DOHH2 (cell line): ENCODE measurements at regions not wholly inside any gene's neighbourhood (a gene's known extent, or its start where the extent isn't known, plus 50 kb on each side); places are given as distances from the start of the nearest gene placed in this dataset.

ENCODE experiments used
- CTCF ChIP-seq: fragments of 200-600 bp; sonication (generic); IDR thresholded peaks from one replicate; pipeline ENCODE4 v1.5.1; 2014; ENCODE audit warnings: antibody characterized with exemption, mild to moderate bottlenecking, low read depth, low read length; ENCODE audit not compliant: poor library complexity, severe bottlenecking
- EZH2phosphoT487 ChIP-seq: fragments of 200-600 bp; sonication (generic); IDR thresholded peaks from 2 replicates; pipeline ENCODE4 v1.6.1; 2017; ENCODE audit warnings: borderline replicate concordance, mild to moderate bottlenecking, antibody characterized with exemption, low read length, moderate library complexity, mixed read lengths

- no peak for TF ChIP-seq CTCF
- no peak for TF ChIP-seq EZH2phosphoT487
These were observed 84.2 kb upstream of the S1PR1 start for GRCh38 chr1:101152633-101153032.
